Cardiac fibroblast (primary cell): ENCODE measurements at regions not wholly inside any gene's neighbourhood (a gene's known extent, or its start where the extent isn't known, plus 50 kb on each side); places are given as distances from the start of the nearest gene placed in this dataset.

ENCODE experiments used
- DNase-seq, 2 donors: peaks; one replicate each; pipeline versions ENCODE4 v3.0.0 to v3.0.0-alpha.2; 2010; ENCODE audit warnings: low read depth in 2 of 2
- H3K4me3 ChIP-seq, 2 donors: replicated peaks in 1 of 2; 1 replicate in 1 of 2; 2 replicates in 1 of 2; pipeline ENCODE4 v1.5.1; 2011; ENCODE audit warnings: low read depth in 2 of 2, low read length in 2 of 2, mild to moderate bottlenecking in 2 of 2, moderate library complexity in 1 of 2
- TF ChIP-seq, protein P1 (sequence below): IDR thresholded peaks from one replicate; pipeline ENCODE4 v1.5.1; 2011; ENCODE audit warnings: low read depth, mild to moderate bottlenecking, low read length, inconsistent platforms

DNA sequence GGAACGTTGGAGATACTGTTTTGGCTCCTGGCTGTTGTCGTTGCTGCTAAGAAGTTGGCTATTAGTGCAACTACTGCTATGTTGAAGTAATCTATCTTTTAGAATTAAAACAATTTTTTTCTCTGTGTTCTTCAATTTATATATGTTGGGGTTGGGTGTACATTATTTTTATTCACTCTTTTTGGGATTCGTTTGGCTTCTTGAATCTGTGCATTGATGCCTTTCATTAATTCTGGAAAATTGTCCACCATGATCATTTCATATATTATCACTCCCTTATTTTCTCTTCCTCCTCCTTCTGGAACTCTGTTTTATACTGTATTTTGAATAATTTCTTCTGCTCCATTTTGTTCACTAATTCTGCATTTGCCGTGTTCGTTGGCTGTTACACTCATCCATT is 199.5 kb upstream of the PLET1 start:
- no peak overlapping the region for H3K4me3 ChIP-seq
- DNase-seq: no peak
- TF ChIP-seq, protein P1, sequence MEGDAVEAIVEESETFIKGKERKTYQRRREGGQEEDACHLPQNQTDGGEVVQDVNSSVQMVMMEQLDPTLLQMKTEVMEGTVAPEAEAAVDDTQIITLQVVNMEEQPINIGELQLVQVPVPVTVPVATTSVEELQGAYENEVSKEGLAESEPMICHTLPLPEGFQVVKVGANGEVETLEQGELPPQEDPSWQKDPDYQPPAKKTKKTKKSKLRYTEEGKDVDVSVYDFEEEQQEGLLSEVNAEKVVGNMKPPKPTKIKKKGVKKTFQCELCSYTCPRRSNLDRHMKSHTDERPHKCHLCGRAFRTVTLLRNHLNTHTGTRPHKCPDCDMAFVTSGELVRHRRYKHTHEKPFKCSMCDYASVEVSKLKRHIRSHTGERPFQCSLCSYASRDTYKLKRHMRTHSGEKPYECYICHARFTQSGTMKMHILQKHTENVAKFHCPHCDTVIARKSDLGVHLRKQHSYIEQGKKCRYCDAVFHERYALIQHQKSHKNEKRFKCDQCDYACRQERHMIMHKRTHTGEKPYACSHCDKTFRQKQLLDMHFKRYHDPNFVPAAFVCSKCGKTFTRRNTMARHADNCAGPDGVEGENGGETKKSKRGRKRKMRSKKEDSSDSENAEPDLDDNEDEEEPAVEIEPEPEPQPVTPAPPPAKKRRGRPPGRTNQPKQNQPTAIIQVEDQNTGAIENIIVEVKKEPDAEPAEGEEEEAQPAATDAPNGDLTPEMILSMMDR: no peak

DNA sequence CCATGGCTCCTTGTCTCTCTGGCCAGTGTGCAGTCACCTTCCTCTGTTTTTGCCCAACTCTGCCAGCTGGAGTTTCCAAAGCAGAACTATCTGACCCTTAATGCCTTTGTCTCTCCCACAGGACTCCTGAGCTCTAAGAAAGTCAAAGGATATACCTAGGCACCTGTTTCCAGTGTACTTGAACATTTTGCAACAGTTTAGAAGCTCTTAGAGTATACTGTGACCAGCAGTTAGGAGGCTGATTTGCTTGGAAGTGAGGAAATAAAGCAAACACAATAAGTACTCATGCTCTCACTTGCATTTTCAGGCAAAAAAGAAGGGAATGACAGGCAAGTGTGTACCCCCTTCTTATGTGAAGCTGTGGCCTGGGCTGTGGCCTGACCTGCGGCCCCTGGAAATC is 204.3 kb upstream of the PLET1 start:
- no peak overlapping the region for H3K4me3 ChIP-seq
- no peak for DNase-seq
- TF ChIP-seq, protein P1: no peak

DNA sequence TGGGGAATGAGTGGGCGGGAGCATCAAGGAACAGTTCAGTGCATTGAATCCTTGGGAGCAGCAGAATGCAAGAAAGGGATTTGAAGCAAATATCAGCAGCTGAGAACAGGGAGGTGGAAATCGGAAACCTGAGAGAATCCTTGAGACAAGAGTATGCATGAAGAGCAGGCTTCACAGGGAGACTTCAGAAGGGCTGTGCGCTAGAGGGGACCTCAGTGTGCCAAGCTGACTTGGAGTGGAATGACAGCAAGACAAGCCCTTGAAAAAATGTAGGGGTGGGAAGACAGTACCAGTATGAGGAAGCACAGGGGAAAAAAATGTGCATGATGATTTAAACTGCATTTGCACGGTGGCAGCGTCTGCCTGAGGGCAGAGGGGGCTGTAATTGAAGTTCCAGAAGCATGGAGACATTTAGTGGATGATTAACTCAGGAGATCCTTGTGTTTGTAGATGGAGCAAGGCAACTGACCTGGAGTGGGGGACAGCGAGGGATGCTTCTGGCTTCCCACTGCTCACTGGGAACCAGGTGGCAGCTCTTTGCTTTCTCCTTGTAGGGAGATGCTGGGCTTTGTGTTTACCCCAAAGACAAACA is 204.9 kb upstream of the PLET1 start:
- no peak overlapping the region for H3K4me3 ChIP-seq
- no peak for DNase-seq
- TF ChIP-seq, protein P1: no peak

DNA sequence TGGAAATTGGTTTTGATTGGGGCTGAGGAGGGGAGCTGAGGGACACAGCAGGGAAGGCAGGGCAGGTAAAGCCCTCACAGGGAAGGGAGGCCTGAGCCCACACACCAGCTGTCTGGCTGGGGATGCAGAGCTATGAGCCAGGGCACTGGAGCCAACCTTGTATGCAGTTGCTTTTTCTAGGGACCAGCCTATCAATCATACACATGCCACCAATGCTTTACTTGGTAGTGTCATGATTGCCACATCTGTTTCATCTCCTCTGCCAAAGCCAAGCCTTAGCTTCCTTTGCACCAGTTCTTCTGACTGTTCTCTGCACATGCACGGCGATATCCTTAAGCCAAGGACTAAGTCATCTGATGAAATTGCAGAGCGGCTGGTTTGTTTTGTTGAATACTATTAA is 207.1 kb upstream of the PLET1 start:
- no peak for DNase-seq
- TF ChIP-seq, protein P1: no peak
- H3K4me3 ChIP-seq: no peak overlapping the region

DNA sequence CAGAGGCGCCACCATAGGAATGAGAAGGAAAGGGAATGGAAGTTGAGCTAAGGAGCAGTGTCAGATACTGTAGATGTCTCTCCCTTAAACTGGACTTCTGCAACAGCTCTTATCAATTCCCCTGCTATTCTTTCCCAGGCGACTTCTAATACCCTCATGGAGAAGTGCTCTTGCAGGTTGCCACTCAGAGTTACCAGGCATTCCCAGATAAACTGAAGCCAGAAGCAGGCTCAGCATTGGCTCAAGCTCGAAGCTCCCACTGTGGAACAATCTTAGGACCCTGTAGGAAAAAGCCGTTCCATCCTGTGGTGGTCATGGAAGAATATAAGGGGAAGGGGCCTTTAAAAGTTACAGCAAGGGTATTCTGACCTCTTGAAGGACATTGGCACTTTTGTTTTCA is 208.7 kb upstream of the PLET1 start:
- no peak overlapping the region for H3K4me3 ChIP-seq
- DNase-seq: no peak
- TF ChIP-seq, protein P1: no peak

DNA sequence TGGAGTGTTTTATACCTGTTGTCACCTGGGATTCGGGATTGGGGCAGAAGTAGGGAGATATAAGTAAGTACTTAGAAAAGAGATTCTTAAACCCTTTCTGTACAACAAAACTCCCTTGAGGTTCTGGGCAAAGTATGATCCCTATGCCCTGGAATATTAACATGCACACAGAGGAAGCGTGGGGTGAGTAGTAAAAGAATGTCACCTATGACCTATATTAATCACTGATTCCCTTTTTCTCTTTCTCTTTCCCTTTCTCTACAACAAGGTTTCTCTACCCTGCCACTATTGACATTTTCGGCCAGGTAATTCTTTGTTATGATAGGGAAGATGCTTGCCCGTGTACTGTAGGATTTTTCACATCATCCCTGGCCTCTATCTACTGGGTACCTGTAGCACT is 209.7 kb upstream of the PLET1 start:
- H3K4me3 ChIP-seq: no peak overlapping the region
- DNase-seq: peak in 1 of 2 donors; percentile 14
- TF ChIP-seq, protein P1: no peak

DNA sequence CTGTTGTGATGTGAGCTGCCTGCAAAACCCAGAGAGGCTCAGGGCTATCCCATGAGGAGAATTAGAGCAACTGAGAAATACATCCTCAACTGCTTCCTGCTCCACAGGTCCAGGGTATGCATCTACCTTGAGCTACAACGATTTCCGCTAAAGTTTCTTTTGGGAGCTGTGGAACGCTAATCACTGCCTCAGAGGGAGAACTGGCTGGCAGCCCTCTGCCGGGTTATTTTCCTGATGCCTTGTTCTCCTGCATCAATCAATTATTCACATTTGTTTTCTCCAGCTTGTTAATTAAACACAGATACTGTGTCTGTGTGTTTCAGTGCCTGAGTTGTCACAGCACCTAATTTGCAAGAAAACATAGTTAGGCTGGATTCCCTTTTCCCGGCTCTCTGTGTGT is 211.1 kb upstream of the PLET1 start:
- DNase-seq: no peak
- no peak overlapping the region for H3K4me3 ChIP-seq
- TF ChIP-seq, protein P1: no peak
